NCI-H524 (cell line): ENCODE measurements at regions not wholly inside any gene's neighbourhood (a gene's known extent, or its start where the extent isn't known, plus 50 kb on each side); places are given as distances from the start of the nearest gene placed in this dataset.

Experiments
- DNase-seq, 2 experiments: peaks; one replicate each; lab custom pipeline; 2025; lab: John Stamatoyannopoulos, UW

- no peak for DNase-seq
These were observed 145.0 kb downstream of the BTG1 start for GRCh38 chr12:92000597-92000996.

- no peak for DNase-seq
These were observed 145.8 kb downstream of the BTG1 start for GRCh38 chr12:91999823-92000222.

GRCh38 chr12:91998316-91998715, 147.3 kb downstream of the BTG1 start:
- DNase-seq, result no peak

- no peak for DNase-seq
These were observed 151.3 kb downstream of the BTG1 start for GRCh38 chr12:91994208-91994797.

GRCh38 chr12:91993287-91994017, 152.2 kb downstream of the BTG1 start:
- no peak for DNase-seq

GRCh38 chr12:91991399-91992187, 154.1 kb downstream of the BTG1 start:
- DNase-seq, result no peak

GRCh38 chr12:91990525-91990924, 155.1 kb downstream of the BTG1 start:
- no peak for DNase-seq

GRCh38 chr12:91989143-91989542, 156.5 kb downstream of the BTG1 start:
- no peak for DNase-seq

- no peak for DNase-seq
These were observed 157.3 kb downstream of the BTG1 start for GRCh38 chr12:91988086-91988923.

GRCh38 chr12:91986084-91986483, 159.6 kb downstream of the BTG1 start:
- no peak for DNase-seq

- DNase-seq, result no peak
These were observed 160.5 kb downstream of the BTG1 start for GRCh38 chr12:91985002-91985787.

GRCh38 chr12:91984556-91984955, 161.1 kb downstream of the BTG1 start:
- DNase-seq, result no peak

- no peak for DNase-seq
These were observed 161.7 kb downstream of the BTG1 start for GRCh38 chr12:91983935-91984334.

GRCh38 chr12:91982946-91983345, 162.7 kb downstream of the BTG1 start:
- no peak for DNase-seq

- no peak for DNase-seq
These were observed 165.2 kb downstream of the BTG1 start for GRCh38 chr12:91980389-91980821.

GRCh38 chr12:91978143-91978542, 167.5 kb downstream of the BTG1 start:
- DNase-seq, result no peak

- DNase-seq, result no peak
These were observed 169.8 kb downstream of the BTG1 start for GRCh38 chr12:91975891-91976290.

- DNase-seq, result peak; percentile 72 to 90
These were observed 171.0 kb downstream of the BTG1 start for GRCh38 chr12:91974541-91975085.

- DNase-seq, result no peak
These were observed 171.8 kb downstream of the BTG1 start for GRCh38 chr12:91973813-91974212.

GRCh38 chr12:91972896-91973295, 172.8 kb downstream of the BTG1 start:
- DNase-seq, result no peak

- DNase-seq, result no peak
These were observed 176.9 kb downstream of the BTG1 start for GRCh38 chr12:91968777-91969171.
